Stimulated activated CD4-positive, alpha-beta T cell treated with anti-CD3 and anti-CD28 coated beads, Interleukin-12 subunit alpha, Interleukin-12 subunit beta, amount 100 ng/mL, for 48 hours (primary cell): ENCODE measurements at regions not wholly inside any gene's neighbourhood (a gene's known extent, or its start where the extent isn't known, plus 50 kb on each side); places are given as distances from the start of the nearest gene placed in this dataset.

Source experiments
- DNase-seq, 3 donors: peaks; one replicate each; pipeline ENCODE4 v3.0.0-alpha.2; 2020; ENCODE audit warnings: low read depth in 2 of 3, low spot score in 1 of 3

- no peak for DNase-seq
Observed at GRCh38 chr11:116132273-116132978, 628.2 kb upstream of the CADM1 start.

GRCh38 chr11:116130122-116130521, 625.9 kb upstream of the CADM1 start:
- no peak for DNase-seq

GRCh38 chr11:116129456-116129855, 625.2 kb upstream of the CADM1 start:
- DNase-seq: no peak

- no peak for DNase-seq
Observed at GRCh38 chr11:116126562-116126961, 622.3 kb upstream of the CADM1 start.

- DNase-seq: no peak
Observed at GRCh38 chr11:116124922-116125714, 620.9 kb upstream of the CADM1 start.

- DNase-seq: no peak
Observed at GRCh38 chr11:116123739-116124138, 619.5 kb upstream of the CADM1 start.

- DNase-seq: no peak
Observed at GRCh38 chr11:116122697-116123472, 618.7 kb upstream of the CADM1 start.

GRCh38 chr11:116119158-116119557, 614.9 kb upstream of the CADM1 start:
- DNase-seq: no peak

- DNase-seq: no peak
Observed at GRCh38 chr11:116118138-116118470, 613.9 kb upstream of the CADM1 start.

GRCh38 chr11:116117331-116118137, 613.3 kb upstream of the CADM1 start:
- no peak for DNase-seq

- DNase-seq: no peak
Observed at GRCh38 chr11:116115801-116116200, 611.6 kb upstream of the CADM1 start.

- no peak for DNase-seq
Observed at GRCh38 chr11:116114198-116114651, 610.0 kb upstream of the CADM1 start.

- DNase-seq: no peak
Observed at GRCh38 chr11:116112087-116112935, 608.1 kb upstream of the CADM1 start.

GRCh38 chr11:116111546-116111945, 607.3 kb upstream of the CADM1 start:
- DNase-seq: no peak

GRCh38 chr11:116110802-116111201, 606.6 kb upstream of the CADM1 start:
- DNase-seq: no peak

- DNase-seq: no peak
Observed at GRCh38 chr11:116110356-116110755, 606.1 kb upstream of the CADM1 start.

GRCh38 chr11:116109228-116109627, 605.0 kb upstream of the CADM1 start:
- no peak for DNase-seq

- DNase-seq: no peak
Observed at GRCh38 chr11:116108161-116108560, 603.9 kb upstream of the CADM1 start.

- DNase-seq: no peak
Observed at GRCh38 chr11:116107229-116107628, 603.0 kb upstream of the CADM1 start.

- DNase-seq: no peak
Observed at GRCh38 chr11:116104498-116105174, 600.4 kb upstream of the CADM1 start.
